Trophoblast cell (in vitro differentiated cells and primary cell): ENCODE measurements at regions not wholly inside any gene's neighbourhood (a gene's known extent, or its start where the extent isn't known, plus 50 kb on each side); places are given as distances from the start of the nearest gene placed in this dataset.
"Not testable (repeated sequence)": the region's sequence is repeated elsewhere in the genome, so short reads cannot be mapped to it uniquely, and the experiment has no call there.

Source experiments
- DNase-seq, 2 donors: peaks; one replicate each; pipeline ENCODE4 v3.0.0-alpha.2; 2016
- H2AFZ ChIP-seq: 2 replicates; pipeline ENCODE4 v1.6.1; 2013; ENCODE audit warnings: low read length, moderate library complexity, mild to moderate bottlenecking; ENCODE audit not compliant: insufficient read depth, poor library complexity
- H2AK5ac ChIP-seq: 2 replicates; pipeline ENCODE4 v1.6.1; 2013; ENCODE audit warnings: mild to moderate bottlenecking, low read length
- H2BK120ac ChIP-seq: 2 replicates; pipeline ENCODE4 v1.6.1; 2013; ENCODE audit warnings: low read length, mild to moderate bottlenecking, moderate library complexity; ENCODE audit not compliant: insufficient read depth, poor library complexity
- H2BK12ac ChIP-seq: 2 replicates; pipeline ENCODE4 v1.6.1; 2013; ENCODE audit warnings: mild to moderate bottlenecking, low read length, moderate library complexity
- H2BK5ac ChIP-seq: 2 replicates; pipeline ENCODE4 v1.6.1; 2013; ENCODE audit warnings: low read length, low read depth, moderate library complexity, mild to moderate bottlenecking; ENCODE audit not compliant: poor library complexity
- H3K14ac ChIP-seq: 2 replicates; pipeline ENCODE4 v1.6.1; 2013; ENCODE audit warnings: mild to moderate bottlenecking, low read length
- H3K18ac ChIP-seq: 2 replicates; pipeline ENCODE4 v1.6.1; 2013; ENCODE audit warnings: mild to moderate bottlenecking, low read length
- H3K23ac ChIP-seq: 2 replicates; pipeline ENCODE4 v1.6.1; 2013; ENCODE audit warnings: low read length
- H3K27ac ChIP-seq: 2 replicates; pipeline ENCODE4 v1.5.1; 2013; ENCODE audit warnings: low read depth, mild to moderate bottlenecking, inconsistent platforms, low read length, moderate library complexity
- H3K27me3 ChIP-seq: 2 replicates; pipeline ENCODE4 v1.6.1; 2013; ENCODE audit warnings: inconsistent platforms, mild to moderate bottlenecking, low read length, moderate library complexity; ENCODE audit not compliant: insufficient read depth
- H3K36me3 ChIP-seq, 2 experiments: 1 replicate in 1 of 2; 2 replicates in 1 of 2; pipeline ENCODE4 v1.6.1; 2013; ENCODE audit warnings: low read length in 2 of 2, mild to moderate bottlenecking in 2 of 2, moderate library complexity in 1 of 2; ENCODE audit not compliant: insufficient read depth in 2 of 2, control insufficient read depth in 1 of 2
- H3K4ac ChIP-seq: 2 replicates; pipeline ENCODE4 v1.6.1; 2013; ENCODE audit warnings: low read depth, mild to moderate bottlenecking, low read length, moderate library complexity
- H3K4me1 ChIP-seq, 2 experiments: 1 replicate in 1 of 2; 2 replicates in 1 of 2; pipeline ENCODE4 v1.6.1; 2013; ENCODE audit warnings: low read length in 2 of 2, mild to moderate bottlenecking in 2 of 2, moderate library complexity in 1 of 2; ENCODE audit not compliant: insufficient read depth in 2 of 2, control insufficient read depth in 1 of 2
- H3K4me2 ChIP-seq: 2 replicates; pipeline ENCODE4 v1.6.1; 2013; ENCODE audit warnings: inconsistent platforms, mild to moderate bottlenecking, low read length, moderate library complexity
- H3K4me3 ChIP-seq: 2 replicates; pipeline ENCODE4 v1.5.1; 2013; ENCODE audit warnings: mild to moderate bottlenecking, low read depth, low read length, inconsistent platforms
- H3K79me1 ChIP-seq: one replicate; pipeline ENCODE4 v1.6.1; 2013; ENCODE audit warnings: low read length
- H3K79me2 ChIP-seq: 2 replicates; pipeline ENCODE4 v1.6.1; 2013; ENCODE audit warnings: low read length, mild to moderate bottlenecking; ENCODE audit not compliant: control insufficient read depth, insufficient read depth, poor library complexity
- H3K9ac ChIP-seq: 2 replicates; pipeline ENCODE4 v1.6.1; 2013; ENCODE audit warnings: mild to moderate bottlenecking, low read length
- H3K9me3 ChIP-seq: 2 replicates; pipeline ENCODE4 v1.6.1; 2013; ENCODE audit warnings: low read depth, mild to moderate bottlenecking, control low read depth, inconsistent platforms, low read length; ENCODE audit not compliant: insufficient read depth
- H4K12ac ChIP-seq: 2 replicates; pipeline ENCODE4 v1.6.1; 2013; ENCODE audit warnings: low read depth, mild to moderate bottlenecking, low read length, moderate library complexity
- H4K8ac ChIP-seq: 2 replicates; pipeline ENCODE4 v1.6.1; 2013; ENCODE audit warnings: low read depth, mild to moderate bottlenecking, low read length, moderate library complexity
- H4K91ac ChIP-seq: one replicate; pipeline ENCODE4 v1.6.1; 2013; ENCODE audit warnings: low read depth, mild to moderate bottlenecking, low read length, moderate library complexity
- WGBS: extraction: QIAGEN DNeasy Blood & Tissue Kit; methylation state at CpG from one replicate; pipeline ENCODE4 v1.1.7; 2013; ENCODE audit warnings: missing lambda C conversion rate; ENCODE audit not compliant: insufficient read length, insufficient coverage; ENCODE audit errors: extremely low coverage; 5-methylcytosine and 5-hydroxymethylcytosine counted together

GRCh38 chr3:110507570-110507969 is 564.0 kb upstream of the NECTIN3 start:
- H3K9me3 ChIP-seq, H2AK5ac ChIP-seq, H2BK120ac ChIP-seq, H3K27me3 ChIP-seq, H3K9ac ChIP-seq, H3K4me3 ChIP-seq, H3K36me3 ChIP-seq, H2AFZ ChIP-seq, H2BK12ac ChIP-seq, H3K14ac ChIP-seq, H3K4me2 ChIP-seq, H3K79me1 ChIP-seq, H4K91ac ChIP-seq, H3K18ac ChIP-seq, H4K12ac ChIP-seq, H2BK5ac ChIP-seq, H3K79me2 ChIP-seq, H3K23ac ChIP-seq, H3K4me1 ChIP-seq, H3K27ac ChIP-seq, H3K4ac ChIP-seq, DNase-seq, H4K8ac ChIP-seq: not testable (repeated sequence)

- DNase-seq: no peak
- Histone ChIP-seq H3K79me1 (no peaks in the 10 kb centered on the region), H2AK5ac (no peak overlapping the region), H4K91ac (no peak overlapping the region), H3K4me1 (no peaks in the 10 kb centered on the region), H4K8ac (no peak overlapping the region), H3K9ac (no peak overlapping the region), H2BK5ac (no peak overlapping the region), H3K9me3 (no peaks in the 10 kb centered on the region), H3K4me3 (no peak overlapping the region), H3K36me3 (no peaks in the 10 kb centered on the region), H2BK120ac (no peak overlapping the region), H3K18ac (no peak overlapping the region), H3K27me3 (no peaks in the 10 kb centered on the region), H2AFZ (no peak overlapping the region), H3K14ac (no peak overlapping the region), H2BK12ac (no peak overlapping the region), H3K79me2 (no peaks in the 10 kb centered on the region), H3K23ac (no peak overlapping the region), H3K27ac (no peak overlapping the region), H3K4me2 (no peak overlapping the region), H3K4ac (no peak overlapping the region), H4K12ac (no peak overlapping the region)
- no CpG with 5 or more reads among the region's 3 CpGs for WGBS
Observed at GRCh38 chr3:110512961-110513360, 558.7 kb upstream of the NECTIN3 start.

GRCh38 chr3:110518031-110518430 is 553.6 kb upstream of the NECTIN3 start:
- H2BK12ac ChIP-seq: no peak overlapping the region
- H3K36me3 ChIP-seq: no peaks in the 10 kb centered on the region
- H2AK5ac ChIP-seq: no peak overlapping the region
- no CpG with 5 or more reads among the region's 1 CpG for WGBS
- H3K9ac ChIP-seq: no peak overlapping the region
- no peak overlapping the region for H2BK5ac ChIP-seq
- DNase-seq: no peak
- no peak overlapping the region for H4K8ac ChIP-seq
- no peak overlapping the region for H4K12ac ChIP-seq
- H3K27ac ChIP-seq: no peak overlapping the region
- no peak overlapping the region for H3K4me2 ChIP-seq
- H3K27me3 ChIP-seq: no peaks in the 10 kb centered on the region
- H2AFZ ChIP-seq: no peak overlapping the region
- no peak overlapping the region for H2BK120ac ChIP-seq
- no peak overlapping the region for H3K4me3 ChIP-seq
- no peaks in the 10 kb centered on the region for H3K79me1 ChIP-seq
- H3K4me1 ChIP-seq: no peaks in the 10 kb centered on the region
- H3K9me3 ChIP-seq: no peaks in the 10 kb centered on the region
- no peak overlapping the region for H3K18ac ChIP-seq
- H3K79me2 ChIP-seq: no peaks in the 10 kb centered on the region
- H3K4ac ChIP-seq: no peak overlapping the region
- H3K14ac ChIP-seq: no peak overlapping the region
- no peak overlapping the region for H4K91ac ChIP-seq
- H3K23ac ChIP-seq: no peak overlapping the region

GRCh38 chr3:110519071-110519470 is 552.5 kb upstream of the NECTIN3 start:
- H3K9me3 ChIP-seq: no peaks in the 10 kb centered on the region
- H3K27me3 ChIP-seq: no peaks in the 10 kb centered on the region
- no peak overlapping the region for H3K4ac ChIP-seq
- no peaks in the 10 kb centered on the region for H3K36me3 ChIP-seq
- H3K4me3 ChIP-seq: no peak overlapping the region
- H3K23ac ChIP-seq: no peak overlapping the region
- H4K12ac ChIP-seq: no peak overlapping the region
- H3K18ac ChIP-seq: no peak overlapping the region
- no peaks in the 10 kb centered on the region for H3K79me2 ChIP-seq
- no peak overlapping the region for H2BK5ac ChIP-seq
- no peak overlapping the region for H2BK120ac ChIP-seq
- H3K27ac ChIP-seq: no peak overlapping the region
- no peaks in the 10 kb centered on the region for H3K79me1 ChIP-seq
- H3K9ac ChIP-seq: no peak overlapping the region
- WGBS: no CpG with 5 or more reads among the region's 1 CpG
- no peak overlapping the region for H2AFZ ChIP-seq
- no peak for DNase-seq
- H4K8ac ChIP-seq: no peak overlapping the region
- no peak overlapping the region for H2BK12ac ChIP-seq
- H3K4me2 ChIP-seq: no peak overlapping the region
- no peak overlapping the region for H3K14ac ChIP-seq
- no peak overlapping the region for H2AK5ac ChIP-seq
- no peak overlapping the region for H4K91ac ChIP-seq
- no peaks in the 10 kb centered on the region for H3K4me1 ChIP-seq

GRCh38 chr3:110521019-110521418 is 550.6 kb upstream of the NECTIN3 start:
- Histone ChIP-seq H3K23ac (no peak overlapping the region), H4K8ac (no peak overlapping the region), H4K12ac (no peak overlapping the region), H3K27me3 (no peaks in the 10 kb centered on the region), H3K79me1 (no peaks in the 10 kb centered on the region), H3K4me3 (no peak overlapping the region), H2BK120ac (no peak overlapping the region), H3K79me2 (no peaks in the 10 kb centered on the region), H2AFZ (no peak overlapping the region), H3K18ac (no peak overlapping the region), H3K9ac (no peak overlapping the region), H2BK12ac (no peak overlapping the region), H3K4me2 (no peak overlapping the region), H3K4ac (no peak overlapping the region), H3K36me3 (no peaks in the 10 kb centered on the region), H3K9me3 (peaks cover 2% of the 10 kb centered on the region), H3K27ac (no peak overlapping the region), H4K91ac (no peak overlapping the region), H3K4me1 (no peaks in the 10 kb centered on the region), H2AK5ac (no peak overlapping the region), H2BK5ac (no peak overlapping the region), H3K14ac (no peak overlapping the region)
- no peak for DNase-seq
- no CpG with 5 or more reads among the region's 2 CpGs for WGBS
